ENCODE measurements at regions not wholly inside any gene's neighbourhood (a gene's known extent, or its start where the extent isn't known, plus 50 kb on each side); places are given as distances from the start of the nearest gene placed in this dataset.

GRCh38 chr20:23212464-23212995 lies 126.4 kb upstream of the CD93 start:
- TF ChIP-seq ZNF274 (IDR thresholded peaks at IDR 0.05; ENCODE audit: low read depth, low read length) (no peak), YY1 (IDR thresholded peaks at IDR 0.05; ENCODE audit: insufficient read depth, insufficient read length) (no peak), SUZ12 (IDR thresholded peaks at IDR 0.05; ENCODE audit: extremely low read depth, insufficient read depth, insufficient read length) (no peak)
